Middle frontal gyrus (tissue), 1 donor: ENCODE measurements at regions not wholly inside any gene's neighbourhood (a gene's known extent, or its start where the extent isn't known, plus 50 kb on each side); places are given as distances from the start of the nearest gene placed in this dataset.

Experiments used
- DNase-seq: peaks from one replicate; pipeline ENCODE4 v3.0.0-alpha.2; 2015; ENCODE audit warnings: low spot score; ENCODE audit errors: extremely low spot score

DNA sequence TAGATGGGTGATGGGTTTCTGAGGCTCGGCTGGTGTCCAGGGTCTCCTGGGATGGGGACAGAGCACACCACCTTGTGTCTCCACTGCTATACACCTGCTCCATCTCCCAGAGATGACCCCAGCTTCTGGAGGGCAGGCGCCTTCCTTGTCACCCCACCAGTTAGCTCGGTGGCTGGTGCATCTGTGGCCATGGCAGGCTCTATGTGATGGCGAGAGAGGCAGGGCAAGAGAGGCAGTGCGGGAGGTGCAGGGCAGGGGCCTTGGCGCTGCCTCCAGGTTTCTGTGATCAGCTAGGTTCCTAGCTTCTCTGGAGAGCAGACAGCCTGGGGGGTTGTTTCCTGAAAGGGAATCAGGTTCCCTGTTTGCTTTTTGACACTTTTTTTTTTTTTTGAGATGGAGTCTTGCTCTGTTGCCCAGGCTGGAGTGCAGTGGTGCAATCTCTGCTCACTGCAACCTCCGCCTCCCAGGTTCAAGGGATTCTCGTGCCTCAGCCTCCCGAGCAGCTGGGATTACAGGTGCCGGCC, 69.0 kb upstream of the ZNF536 start:
- DNase-seq: no peak

- no peak for DNase-seq
These were observed 67.6 kb upstream of the ZNF536 start for GRCh38 chr19:30304540-30304939.

DNA sequence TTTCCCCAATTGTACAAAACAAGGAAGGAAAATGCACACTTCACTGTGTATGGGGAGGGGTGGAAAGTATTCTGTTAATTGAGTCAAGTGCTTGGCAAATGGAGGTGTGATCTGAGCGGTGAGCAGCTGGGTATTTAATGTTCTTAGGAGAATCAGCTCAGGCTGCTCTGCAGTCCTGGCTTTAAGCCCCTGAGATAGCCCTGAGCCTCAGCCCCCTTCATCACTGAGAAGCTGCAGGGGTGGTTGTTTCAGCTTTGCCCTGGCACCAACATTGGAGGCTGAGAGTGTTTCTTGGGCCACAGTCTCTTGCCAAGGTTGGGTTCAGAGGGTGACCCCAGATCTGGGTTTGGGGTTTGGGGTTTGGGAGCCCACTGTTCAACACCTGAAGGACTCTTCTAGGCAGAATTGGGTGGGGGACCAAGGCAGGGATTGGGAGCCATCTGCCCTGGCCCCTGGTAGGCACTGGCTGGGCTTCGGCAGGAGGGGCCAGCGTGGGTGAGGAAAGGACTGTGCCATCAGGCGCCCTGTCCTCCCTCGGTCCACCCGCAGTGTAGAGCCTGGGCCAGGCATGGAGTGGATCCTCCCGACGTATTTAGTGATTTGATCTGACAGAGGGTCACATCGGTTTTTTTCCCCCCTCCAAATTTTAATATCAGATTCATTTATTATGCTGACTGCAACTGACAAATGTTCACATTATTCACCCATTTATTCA, 66.7 kb upstream of the ZNF536 start:
- DNase-seq: no peak

GRCh38 chr19:30307191-30307974, 64.8 kb upstream of the ZNF536 start:
- DNase-seq: no peak

GRCh38 chr19:30309176-30309575, 63.0 kb upstream of the ZNF536 start:
- no peak for DNase-seq

- DNase-seq: no peak
These were observed 62.1 kb upstream of the ZNF536 start for GRCh38 chr19:30309905-30310601.

GRCh38 chr19:30310602-30311263, 61.5 kb upstream of the ZNF536 start:
- no peak for DNase-seq

DNA sequence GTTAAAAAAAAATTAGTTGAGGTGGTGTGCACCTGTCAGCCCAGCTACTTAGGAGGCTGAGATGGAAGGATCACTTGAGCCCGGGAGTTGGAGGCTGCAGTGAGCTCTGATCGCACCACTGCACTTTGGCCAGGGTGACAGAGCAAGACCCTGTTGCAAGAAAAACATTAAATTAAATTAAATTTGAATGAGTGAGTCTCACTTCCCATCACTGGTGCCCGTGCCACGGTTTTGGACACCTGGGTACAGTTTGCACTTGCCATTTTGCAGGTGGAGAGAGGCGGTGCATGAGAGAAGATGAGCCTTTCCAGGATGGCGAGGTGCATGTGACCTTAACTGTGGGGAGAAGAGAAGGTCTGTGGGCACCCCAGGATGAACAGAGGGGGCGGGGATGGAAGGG, 60.3 kb upstream of the ZNF536 start:
- no peak for DNase-seq

GRCh38 chr19:30312582-30313352, 59.4 kb upstream of the ZNF536 start:
- no peak for DNase-seq

DNA sequence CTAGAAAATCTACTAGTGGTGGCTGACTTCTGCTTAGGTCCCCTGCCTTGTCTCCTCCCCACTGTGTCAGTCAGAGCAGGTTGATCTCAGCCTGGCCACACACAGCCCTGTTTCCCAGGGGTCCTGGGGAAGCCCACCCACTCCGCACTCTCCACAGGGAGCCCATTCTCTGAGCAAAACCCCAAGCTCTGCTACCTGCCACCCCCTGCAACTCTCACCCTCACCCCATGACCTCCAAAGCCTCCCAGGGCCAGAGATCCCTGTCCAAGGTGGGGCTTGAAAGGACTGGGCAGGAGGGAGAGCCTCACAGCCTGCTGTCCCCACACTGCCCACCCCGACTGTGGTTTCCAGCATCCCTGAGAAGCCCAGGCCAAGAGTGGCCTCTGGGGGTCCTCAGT, 58.8 kb upstream of the ZNF536 start:
- DNase-seq: no peak

DNA sequence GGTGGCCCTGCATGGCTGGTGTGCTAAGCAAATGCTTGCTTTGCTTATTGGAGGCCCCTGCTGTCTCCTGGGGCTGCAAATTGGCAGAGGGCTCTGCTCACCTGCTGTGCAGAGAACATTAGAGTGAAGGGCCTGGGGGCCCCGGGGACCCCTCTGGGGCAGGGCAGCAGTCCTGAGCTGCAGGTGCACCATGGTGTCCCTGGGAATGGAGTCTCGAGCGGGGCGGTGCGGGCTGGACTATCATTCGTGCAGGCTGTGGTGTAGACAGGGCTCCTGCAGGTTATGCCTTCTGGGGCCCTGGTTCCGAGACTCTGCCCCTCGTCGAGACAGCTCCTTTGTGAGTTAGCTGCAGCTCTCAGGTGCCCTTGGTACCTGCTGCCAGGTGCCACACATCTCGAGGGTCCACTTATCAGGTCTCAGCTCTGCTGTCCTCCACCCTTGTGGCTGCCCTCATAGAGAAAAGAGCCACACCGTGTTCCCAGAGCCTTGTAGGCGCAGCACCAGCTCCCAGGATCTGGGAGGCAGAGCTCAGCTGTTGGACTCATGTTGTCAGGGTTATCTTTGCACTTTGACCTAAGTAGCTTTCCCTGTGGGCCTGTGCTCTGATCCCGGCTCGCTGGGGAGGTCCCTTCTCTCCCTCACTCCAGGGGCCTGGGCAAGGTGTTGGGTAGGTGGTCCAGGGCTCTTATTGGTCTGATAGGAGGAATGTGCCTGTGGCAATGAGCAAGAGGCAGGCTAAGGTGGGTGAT, 58.0 kb upstream of the ZNF536 start:
- DNase-seq: no peak

DNA sequence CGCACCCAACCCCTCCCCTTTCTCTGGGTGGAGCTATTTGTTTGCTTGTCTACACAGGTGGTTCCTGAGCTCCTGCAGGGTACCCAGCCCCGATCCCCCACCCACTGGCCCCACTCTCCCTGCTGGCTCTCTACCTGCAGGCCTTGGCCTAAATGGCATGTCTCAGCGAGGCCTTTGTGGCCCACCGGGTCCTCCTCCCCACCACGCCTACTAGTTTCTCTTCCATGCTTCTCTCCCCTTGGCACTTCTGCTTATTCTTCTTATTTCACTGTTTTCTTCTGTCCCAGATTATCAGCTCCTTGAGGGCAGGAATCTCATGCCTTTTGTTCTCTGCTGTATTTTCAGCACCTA, 57.4 kb upstream of the ZNF536 start:
- DNase-seq: no peak

DNA sequence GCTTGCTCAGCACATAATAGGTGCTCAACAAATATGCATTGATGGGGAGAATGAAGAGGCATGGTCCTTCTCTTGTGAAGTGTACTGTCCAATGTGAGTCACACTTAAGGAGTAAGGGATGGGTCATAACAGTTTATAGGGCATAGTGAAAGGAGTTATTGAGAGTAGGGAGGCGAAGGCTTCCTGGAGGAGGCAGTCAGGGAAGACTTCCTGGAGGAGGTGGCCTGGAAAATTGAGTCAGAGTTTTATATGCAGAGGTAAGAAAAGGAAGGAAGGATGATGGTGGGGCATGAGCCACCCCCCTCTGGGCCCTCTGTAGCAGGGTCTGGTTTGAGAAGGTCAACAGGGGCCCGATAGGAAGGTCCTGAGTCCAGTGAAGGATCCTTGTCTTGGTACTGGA, 57.0 kb upstream of the ZNF536 start:
- DNase-seq: no peak

DNA sequence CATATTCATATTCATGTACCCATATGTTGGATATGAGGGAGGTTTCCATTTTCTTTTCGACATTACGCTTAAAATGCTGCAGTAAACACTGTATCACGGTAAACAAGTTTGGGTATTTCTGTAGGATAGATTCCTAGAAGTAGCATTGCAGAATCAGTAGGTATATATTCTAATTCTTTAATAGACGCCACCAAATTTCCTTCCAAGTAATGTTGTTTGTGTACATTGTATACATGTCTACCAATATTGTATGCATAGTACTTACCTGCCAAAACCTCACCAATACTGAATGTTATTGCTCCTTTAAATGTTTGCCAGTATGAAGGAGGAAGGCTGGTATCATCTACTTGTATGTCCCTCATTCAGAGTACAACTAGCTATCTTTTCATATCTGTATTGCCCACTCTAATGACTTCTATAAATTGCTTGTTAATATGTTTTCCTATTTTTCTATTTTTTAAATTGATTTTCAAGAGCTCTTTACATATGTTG, 56.1 kb upstream of the ZNF536 start:
- DNase-seq: no peak

- DNase-seq: no peak
These were observed 55.6 kb upstream of the ZNF536 start for GRCh38 chr19:30316560-30317106.

DNA sequence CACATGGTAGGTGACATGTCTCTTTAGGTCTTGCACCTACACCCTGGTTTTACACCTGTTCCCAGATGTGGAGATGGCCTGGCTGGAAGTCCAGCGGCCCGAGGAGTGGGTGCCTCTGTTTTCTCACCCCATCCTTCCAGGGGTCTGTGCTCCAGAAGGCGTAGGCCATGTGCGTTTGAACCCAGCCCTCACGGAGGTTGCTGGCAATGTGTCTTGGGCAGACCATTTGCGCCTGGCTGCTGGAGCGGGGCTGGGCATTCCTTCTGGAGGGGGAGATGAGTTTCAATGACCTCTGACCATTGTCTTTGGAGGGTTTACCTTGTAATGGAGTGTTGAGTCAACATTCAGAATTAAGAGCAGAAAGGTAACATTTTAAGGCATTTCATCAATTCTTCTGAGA, 54.8 kb upstream of the ZNF536 start:
- DNase-seq: no peak

GRCh38 chr19:30318261-30318660, 53.9 kb upstream of the ZNF536 start:
- no peak for DNase-seq

- no peak for DNase-seq
These were observed 53.2 kb upstream of the ZNF536 start for GRCh38 chr19:30318936-30319335.

DNA sequence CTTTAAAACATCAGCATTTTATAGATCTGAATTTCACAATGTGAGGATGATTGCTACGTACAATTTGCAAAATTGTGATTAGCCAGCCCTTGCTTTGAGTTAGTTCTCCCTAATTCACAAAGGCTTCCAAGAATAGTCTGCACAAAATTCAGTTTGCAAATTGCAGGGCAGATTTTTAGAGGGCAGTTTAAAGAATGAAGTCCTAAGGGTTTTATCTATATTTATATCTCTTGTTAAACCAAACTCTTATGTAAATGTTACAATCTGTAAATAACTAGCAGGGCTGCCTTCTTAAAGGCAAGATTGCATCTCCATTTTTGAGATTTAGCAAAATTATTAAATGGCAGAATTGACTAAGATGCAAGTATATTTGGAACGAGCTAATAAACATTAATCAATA, 52.8 kb upstream of the ZNF536 start:
- no peak for DNase-seq

- no peak for DNase-seq
These were observed 52.3 kb upstream of the ZNF536 start for GRCh38 chr19:30319876-30320275.
